IPS-18a (cell line): ENCODE measurements at regions not wholly inside any gene's neighbourhood (a gene's known extent, or its start where the extent isn't known, plus 50 kb on each side); places are given as distances from the start of the nearest gene placed in this dataset.
"Not testable (repeated sequence)": the region's sequence is repeated elsewhere in the genome, so short reads cannot be mapped to it uniquely, and the experiment has no call there.

Experiments
- H3K27ac ChIP-seq: one replicate; pipeline ENCODE4 v1.5.1; 2013; ENCODE audit warnings: low read length
- H3K27me3 ChIP-seq: one replicate; pipeline ENCODE4 v1.6.1; 2013; ENCODE audit warnings: mild to moderate bottlenecking, low read length; ENCODE audit not compliant: control insufficient read depth, insufficient read depth
- H3K36me3 ChIP-seq: one replicate; pipeline ENCODE4 v1.6.1; 2013; ENCODE audit warnings: low read depth, low read length; ENCODE audit not compliant: control insufficient read depth
- H3K4me1 ChIP-seq: one replicate; pipeline ENCODE4 v1.6.1; 2013; ENCODE audit warnings: low read depth, low read length; ENCODE audit not compliant: control insufficient read depth
- H3K4me3 ChIP-seq: one replicate; pipeline ENCODE4 v1.5.1; 2013; ENCODE audit warnings: low read length
- H3K9ac ChIP-seq: one replicate; pipeline ENCODE4 v1.6.1; 2013; ENCODE audit warnings: mild to moderate bottlenecking, low read length, moderate library complexity
- H3K9me3 ChIP-seq: one replicate; pipeline ENCODE4 v1.6.1; 2013; ENCODE audit warnings: low read depth, low read length; ENCODE audit not compliant: control insufficient read depth

DNA sequence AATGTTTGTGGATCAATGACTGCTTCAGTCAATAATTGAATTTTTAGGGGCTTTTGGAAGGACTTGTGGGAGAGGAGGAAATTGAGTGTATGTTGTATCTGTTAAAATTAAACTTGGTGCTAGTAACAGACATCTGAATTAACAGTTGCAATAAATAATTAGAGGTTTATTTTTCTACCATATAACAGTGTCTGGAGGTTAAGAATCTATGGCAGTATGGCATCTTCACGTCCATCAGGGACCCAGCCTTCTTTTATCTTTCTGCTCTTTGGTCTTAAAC lies 72.8 kb upstream of the HABP2 start:
- no peak overlapping the region for H3K4me3 ChIP-seq

DNA sequence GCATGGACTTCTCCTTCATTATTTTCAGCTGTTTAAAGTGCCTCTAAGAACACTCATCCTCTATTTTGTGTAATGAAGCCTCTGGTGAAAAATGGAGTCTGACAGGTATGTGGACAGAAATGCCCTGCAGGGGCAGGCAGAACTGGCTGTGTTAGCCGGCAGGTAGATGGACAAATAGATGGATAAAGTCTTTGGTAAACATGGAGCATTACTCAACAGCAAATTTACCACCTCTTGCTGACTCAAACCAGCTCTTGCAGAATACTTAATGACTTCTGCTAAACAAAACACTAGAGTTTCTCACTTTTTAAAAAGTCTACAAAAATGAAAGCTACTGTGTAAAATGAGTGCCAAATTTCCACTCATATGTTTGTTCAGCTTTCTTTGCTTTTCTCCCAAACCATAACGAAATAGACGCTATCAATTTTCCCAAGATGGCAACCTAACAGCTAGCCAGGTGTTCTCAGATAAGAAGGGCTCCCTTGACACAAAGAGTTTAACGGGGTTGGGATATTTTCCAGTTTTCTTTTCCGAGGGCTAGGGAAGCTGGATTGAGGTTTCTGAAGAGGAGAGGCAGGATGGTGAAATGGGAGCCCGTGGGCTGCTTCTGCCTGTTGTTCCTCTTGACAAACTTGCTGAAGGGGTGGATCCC lies 71.9 kb upstream of the HABP2 start:
- H3K27ac ChIP-seq = no peak overlapping the region
- H3K9ac ChIP-seq = no peak overlapping the region
- H3K27me3 ChIP-seq = no peaks in the 10 kb centered on the region
- no peak overlapping the region for H3K4me3 ChIP-seq
- peaks cover 15% of the 10 kb centered on the region for H3K9me3 ChIP-seq
- H3K36me3 ChIP-seq = no peaks in the 10 kb centered on the region
- no peaks in the 10 kb centered on the region for H3K4me1 ChIP-seq

More for the DNA sequence above, 72.8 kb upstream of the HABP2 start:
- peaks cover 15% of the 10 kb centered on the region for H3K9me3 ChIP-seq
- H3K36me3 ChIP-seq = no peaks in the 10 kb centered on the region
- no peaks in the 10 kb centered on the region for H3K27me3 ChIP-seq
- no peak overlapping the region for H3K9ac ChIP-seq
- H3K27ac ChIP-seq = no peak overlapping the region
- no peaks in the 10 kb centered on the region for H3K4me1 ChIP-seq

DNA sequence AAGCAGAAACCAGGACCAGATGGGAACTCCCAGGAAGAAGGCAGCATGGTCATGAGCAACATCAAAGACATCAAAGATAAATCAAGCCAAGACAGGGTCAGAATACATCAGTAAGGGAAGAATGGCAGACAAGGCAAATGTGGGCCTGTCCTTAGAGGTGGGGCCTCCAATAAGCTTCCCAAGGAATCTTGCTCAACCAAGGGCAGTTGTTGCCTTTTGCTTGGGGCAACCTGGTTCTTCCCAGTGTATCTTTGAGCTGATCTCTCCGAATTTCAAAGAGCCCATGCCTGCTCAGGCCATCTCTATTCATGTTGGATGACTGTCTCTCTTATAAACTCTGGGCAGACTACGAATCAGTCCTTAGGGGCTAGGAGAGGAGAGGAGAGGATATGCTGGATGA lies 68.4 kb upstream of the HABP2 start:
- no peaks in the 10 kb centered on the region for H3K36me3 ChIP-seq
- peaks cover 8% of the 10 kb centered on the region for H3K9me3 ChIP-seq
- H3K9ac ChIP-seq = no peak overlapping the region
- no peaks in the 10 kb centered on the region for H3K4me1 ChIP-seq
- no peak overlapping the region for H3K4me3 ChIP-seq
- no peaks in the 10 kb centered on the region for H3K27me3 ChIP-seq
- H3K27ac ChIP-seq = no peak overlapping the region

DNA sequence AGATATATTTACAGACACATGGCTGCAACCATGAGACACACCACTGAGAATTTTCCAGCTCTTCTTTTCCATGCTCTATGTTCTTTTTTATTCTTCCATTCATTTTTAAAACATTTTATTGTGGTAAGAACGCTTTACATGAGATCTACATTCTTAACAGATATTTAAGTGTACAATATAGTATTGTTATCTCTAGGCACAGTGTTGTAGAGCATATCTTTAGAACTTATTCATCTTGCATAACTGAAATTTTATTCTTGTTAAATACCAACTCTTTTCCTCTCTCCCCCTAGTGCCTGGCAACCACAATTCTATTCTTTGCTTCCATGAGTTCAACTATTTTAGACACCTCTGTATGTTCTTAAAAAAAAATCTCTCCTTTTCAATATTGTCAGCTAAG lies 67.1 kb upstream of the HABP2 start:
- Histone ChIP-seq H3K27me3 (no peaks in the 10 kb centered on the region), H3K4me1 (no peaks in the 10 kb centered on the region), H3K9ac (no peak overlapping the region), H3K4me3 (no peak overlapping the region), H3K9me3 (no peaks in the 10 kb centered on the region), H3K27ac (no peak overlapping the region), H3K36me3 (no peaks in the 10 kb centered on the region)

DNA sequence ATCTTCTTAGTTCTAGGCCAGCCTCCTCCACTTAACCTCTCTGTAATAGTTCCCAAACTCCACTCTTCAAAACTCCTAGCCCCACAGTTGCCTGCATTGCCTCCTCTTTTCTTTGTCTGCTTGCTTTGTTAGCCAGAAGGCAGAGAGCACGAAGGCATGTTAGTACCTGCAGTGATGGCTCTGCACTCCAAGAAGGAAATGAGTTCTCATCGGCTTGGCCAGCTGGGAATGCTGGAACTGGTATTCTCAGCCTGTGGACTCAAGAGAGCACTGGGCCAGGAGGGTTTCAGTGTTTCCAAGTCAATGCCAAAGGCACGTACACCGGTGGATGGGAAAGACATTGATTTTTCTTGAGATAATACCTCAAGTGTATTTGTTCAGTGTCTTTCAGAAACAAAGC lies 66.3 kb upstream of the HABP2 start:
- Histone ChIP-seq H3K9me3 (no peaks in the 10 kb centered on the region), H3K4me1 (no peaks in the 10 kb centered on the region), H3K27ac (no peak overlapping the region), H3K4me3 (no peak overlapping the region), H3K27me3 (no peaks in the 10 kb centered on the region), H3K36me3 (no peaks in the 10 kb centered on the region), H3K9ac (no peak overlapping the region)

DNA sequence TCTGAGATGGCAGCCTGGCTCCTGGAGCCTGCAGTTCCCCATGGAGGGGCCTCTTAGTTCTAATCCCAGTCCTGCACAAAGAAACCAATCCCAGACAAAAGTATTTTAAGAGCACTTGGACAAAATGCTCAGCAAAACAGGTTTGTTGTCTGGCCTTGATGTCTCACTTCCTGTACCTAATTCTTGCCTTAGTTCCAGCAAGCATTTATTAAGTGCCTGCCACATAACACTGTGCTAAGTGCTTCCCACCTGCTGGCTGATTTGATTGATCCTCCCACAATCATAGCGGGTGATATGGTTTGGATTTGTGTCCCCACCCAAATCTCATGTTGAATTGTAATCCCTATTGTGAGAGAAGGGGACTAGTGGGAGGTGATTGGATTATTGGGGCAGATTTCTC lies 65.7 kb upstream of the HABP2 start:
- H3K9ac ChIP-seq = no peak overlapping the region
- no peaks in the 10 kb centered on the region for H3K27me3 ChIP-seq
- no peak overlapping the region for H3K4me3 ChIP-seq
- no peaks in the 10 kb centered on the region for H3K4me1 ChIP-seq
- H3K36me3 ChIP-seq = no peaks in the 10 kb centered on the region
- H3K9me3 ChIP-seq = no peaks in the 10 kb centered on the region
- H3K27ac ChIP-seq = no peak overlapping the region

GRCh38 chr10:113488186-113488585 lies 64.7 kb upstream of the HABP2 start:
- H3K4me3 ChIP-seq = no peak overlapping the region
- H3K36me3 ChIP-seq = no peaks in the 10 kb centered on the region
- no peaks in the 10 kb centered on the region for H3K9me3 ChIP-seq
- no peaks in the 10 kb centered on the region for H3K27me3 ChIP-seq
- H3K9ac ChIP-seq = no peak overlapping the region
- H3K27ac ChIP-seq = no peak overlapping the region
- no peaks in the 10 kb centered on the region for H3K4me1 ChIP-seq

DNA sequence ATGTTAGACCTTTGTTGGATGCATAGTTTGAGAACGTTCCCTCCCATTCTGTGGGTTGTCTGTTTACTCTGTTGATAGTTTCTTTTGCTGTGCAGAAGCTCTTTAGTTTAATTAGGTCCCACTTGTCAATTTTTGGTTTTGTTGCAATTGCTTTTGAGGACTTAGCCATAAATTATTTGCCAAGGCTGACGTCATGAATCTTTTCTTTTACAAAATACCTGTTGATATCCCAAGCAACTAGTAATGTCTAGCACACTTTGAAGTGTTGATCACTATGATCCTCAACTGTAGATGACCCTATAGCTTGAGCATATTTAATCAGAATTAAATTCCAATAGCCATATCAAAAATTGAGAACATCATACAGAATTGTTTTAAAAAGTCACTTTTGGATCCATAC lies 63.3 kb upstream of the HABP2 start:
- not testable (repeated sequence) for H3K9ac ChIP-seq, H3K4me3 ChIP-seq, H3K27me3 ChIP-seq, H3K36me3 ChIP-seq, H3K4me1 ChIP-seq, H3K27ac ChIP-seq, H3K9me3 ChIP-seq

- Histone ChIP-seq H3K36me3 (no peaks in the 10 kb centered on the region), H3K9ac (no peak overlapping the region), H3K27me3 (no peaks in the 10 kb centered on the region), H3K4me1 (no peaks in the 10 kb centered on the region), H3K4me3 (no peak overlapping the region), H3K27ac (no peak overlapping the region), H3K9me3 (no peaks in the 10 kb centered on the region)
Observed at GRCh38 chr10:113491967-113492565, 60.8 kb upstream of the HABP2 start.

- no peaks in the 10 kb centered on the region for H3K27me3 ChIP-seq
- H3K36me3 ChIP-seq = no peaks in the 10 kb centered on the region
- H3K4me3 ChIP-seq = no peak overlapping the region
- H3K9ac ChIP-seq = no peak overlapping the region
- no peaks in the 10 kb centered on the region for H3K9me3 ChIP-seq
- H3K4me1 ChIP-seq = no peaks in the 10 kb centered on the region
- no peak overlapping the region for H3K27ac ChIP-seq
Observed at GRCh38 chr10:113493195-113493594, 59.7 kb upstream of the HABP2 start.

- Histone ChIP-seq H3K4me3 (no peak overlapping the region), H3K27ac (no peak overlapping the region), H3K9ac (no peak overlapping the region), H3K4me1 (no peaks in the 10 kb centered on the region), H3K27me3 (no peaks in the 10 kb centered on the region), H3K9me3 (no peaks in the 10 kb centered on the region), H3K36me3 (no peaks in the 10 kb centered on the region)
Observed at GRCh38 chr10:113493882-113494301, 59.0 kb upstream of the HABP2 start.

DNA sequence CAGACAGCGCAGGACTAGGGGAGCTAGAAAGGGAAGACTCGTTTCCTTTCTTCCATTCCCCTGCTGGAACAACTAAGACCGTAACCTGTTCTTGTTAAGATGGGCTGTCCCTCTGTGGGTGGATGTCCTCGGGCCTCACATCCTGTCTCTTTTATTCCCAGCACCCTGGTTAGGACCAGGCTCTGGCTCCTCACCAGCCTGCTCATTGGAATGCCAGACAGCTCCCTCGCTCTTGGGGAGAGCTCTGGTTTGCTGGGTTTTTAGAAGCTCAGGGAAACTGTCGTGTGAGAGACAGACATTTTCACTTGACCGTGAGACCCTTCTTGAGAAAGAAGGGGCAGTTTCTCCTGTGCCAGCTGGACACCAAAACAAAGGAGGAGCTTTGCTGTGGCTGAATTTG lies 58.1 kb upstream of the HABP2 start:
- H3K27me3 ChIP-seq = no peaks in the 10 kb centered on the region
- no peaks in the 10 kb centered on the region for H3K4me1 ChIP-seq
- no peak overlapping the region for H3K27ac ChIP-seq

More for the DNA sequence above, 58.1 kb upstream of the HABP2 start:
- Histone ChIP-seq H3K9ac (no peak overlapping the region), H3K4me3 (no peak overlapping the region), H3K9me3 (no peaks in the 10 kb centered on the region), H3K36me3 (no peaks in the 10 kb centered on the region)
